B cell (primary cell): ENCODE measurements at regions not wholly inside any gene's neighbourhood (a gene's known extent, or its start where the extent isn't known, plus 50 kb on each side); places are given as distances from the start of the nearest gene placed in this dataset.

ENCODE experiments used
- ATAC-seq: fragments of 200-7000 bp; cut with Tn5 transposase; one replicate; pipeline ENCODE4 v1.10.0; 2021; ENCODE audit warnings: low read depth, mild to moderate bottlenecking, moderate number of reproducible peaks, moderate library complexity
- CTCF ChIA-PET: fragments of 350-600 bp; sonication (Branson Sonifier 250); formaldehyde crosslinking; loops from one replicate; lab custom pipeline; 2021; ENCODE audit warnings: antibody characterized with exemption, inconsistent platforms; lab: Charles Lee
- POLR2A ChIA-PET: fragments of 350-600 bp; sonication (Branson Sonifier 250); formaldehyde crosslinking; loops from one replicate; lab custom pipeline; 2021; ENCODE audit warnings: antibody characterized with exemption; lab: Charles Lee
- DNase-seq: peaks from one replicate; pipeline ENCODE4 v3.0.0; 2013
- H2AFZ ChIP-seq: 2 replicates; pipeline ENCODE4 v1.6.1; 2012; ENCODE audit warnings: mild to moderate bottlenecking, low read depth, low read length; ENCODE audit not compliant: insufficient read depth, poor library complexity, severe bottlenecking
- H3K27ac ChIP-seq, 2 donors: 1 replicate in 1 of 2; 2 replicates in 1 of 2; pipeline ENCODE4 v1.5.1; 2012 to 2013; ENCODE audit warnings: low read length in 2 of 2, mild to moderate bottlenecking in 2 of 2, moderate library complexity in 1 of 2
- H3K27me3 ChIP-seq, 4 experiments: fragments of 200-600 bp in 1 of 4; sonication (generic) in 1 of 4; replicated peaks in 1 of 4; 1 replicate in 2 of 4; 2 replicates in 2 of 4; pipeline versions ENCODE4 v1.6.1 to v1.7.0; 2013 to 2016; ENCODE audit warnings: low read length in 3 of 4, mild to moderate bottlenecking in 2 of 4, mixed read lengths in 1 of 4, moderate library complexity in 1 of 4; ENCODE audit not compliant: insufficient read depth in 4 of 4, control insufficient read depth in 3 of 4; ENCODE audit errors: control extremely low read depth in 1 of 4
- H3K36me3 ChIP-seq, 2 experiments: replicated peaks in 1 of 2; 1 replicate in 1 of 2; 2 replicates in 1 of 2; pipeline versions ENCODE4 v1.6.1 to v1.7.1; 2013; ENCODE audit warnings: low read length in 1 of 2; ENCODE audit not compliant: insufficient read depth in 2 of 2, control insufficient read depth in 1 of 2; ENCODE audit errors: control extremely low read depth in 1 of 2, extremely low read depth in 1 of 2
- H3K4me1 ChIP-seq, 2 donors: fragments of 200-600 bp in 1 of 2; sonication (generic) in 1 of 2; 1 replicate in 1 of 2; 2 replicates in 1 of 2; pipeline versions ENCODE4 v1.5.1 to v1.6.1; 2013 to 2017; ENCODE audit warnings: low read length in 2 of 2; ENCODE audit not compliant: control insufficient read depth in 2 of 2, insufficient read depth in 2 of 2
- H3K4me2 ChIP-seq: replicated peaks from 2 replicates; pipeline ENCODE3; 2012; ENCODE audit warnings: mild to moderate bottlenecking, low read depth, low read length; ENCODE audit not compliant: poor library complexity, severe bottlenecking
- H3K4me3 ChIP-seq, 5 experiments: fragments of 200-600 bp in 1 of 5; sonication (generic) in 1 of 5; 1 replicate in 3 of 5; 2 replicates in 2 of 5; pipeline versions ENCODE4 v1.5.1 to v1.7.0; 2011 to 2016; ENCODE audit warnings: low read length in 4 of 5, mild to moderate bottlenecking in 4 of 5, low read depth in 2 of 5, control low read depth in 1 of 5, moderate library complexity in 1 of 5; ENCODE audit not compliant: insufficient read depth in 1 of 5; ENCODE audit errors: control extremely low read depth in 1 of 5, extremely low read depth in 1 of 5
- H3K79me2 ChIP-seq: fragments of 200-600 bp; sonication (generic); one replicate; pipeline ENCODE4 v1.6.0; 2016; ENCODE audit warnings: low read length; ENCODE audit not compliant: control insufficient read depth, insufficient read depth
- H3K9ac ChIP-seq: fragments of 200-600 bp; sonication (generic); 2 replicates; pipeline ENCODE4 v1.6.1; 2017; ENCODE audit warnings: mild to moderate bottlenecking, low read length, moderate library complexity
- H3K9me3 ChIP-seq, 3 donors: one replicate each; pipeline versions ENCODE4 v1.6.1 to v1.7.1; 2013; ENCODE audit warnings: low read length in 2 of 3; ENCODE audit not compliant: control insufficient read depth in 2 of 3, insufficient read depth in 1 of 3; ENCODE audit errors: control extremely low read depth in 1 of 3
- H4K20me1 ChIP-seq: 2 replicates; pipeline ENCODE4 v1.6.0; 2012; ENCODE audit warnings: mild to moderate bottlenecking, low read length; ENCODE audit not compliant: insufficient read depth, control insufficient read depth, poor library complexity, severe bottlenecking
- H3K27ac Mint-ChIP-seq: one replicate; pipeline ENCODE4 v1.8.0; 2021; ENCODE audit warnings: mixed read lengths
- H3K27me3 Mint-ChIP-seq: one replicate; pipeline ENCODE4 v1.8.0; 2021; ENCODE audit warnings: mixed read lengths
- H3K4me1 Mint-ChIP-seq: one replicate; pipeline ENCODE4 v1.8.0; 2021; ENCODE audit warnings: mixed read lengths
- H3K4me3 Mint-ChIP-seq: one replicate; pipeline ENCODE4 v1.8.0; 2021; ENCODE audit warnings: mixed read lengths
- H3K9me3 Mint-ChIP-seq: one replicate; pipeline ENCODE4 v1.8.0; 2022; ENCODE audit warnings: mixed read lengths; ENCODE audit not compliant: insufficient read depth
- CTCF ChIP-seq: fragments of 200-600 bp; IDR thresholded peaks from one replicate; pipeline ENCODE4 v1.8.0; 2022; ENCODE audit warnings: antibody characterized with exemption, mild to moderate bottlenecking
- EZH2 ChIP-seq: IDR thresholded peaks from 2 replicates; pipeline ENCODE4 v1.6.1; 2012; ENCODE audit warnings: borderline replicate concordance, low read depth, mild to moderate bottlenecking, moderate library complexity, low read length; ENCODE audit not compliant: insufficient read depth, poor library complexity, severe bottlenecking
- WGBS: methylation state at CpG from one replicate; pipeline ENCODE4 v1.1.5; 2013; ENCODE audit warnings: missing lambda C conversion rate; ENCODE audit not compliant: insufficient coverage; 5-methylcytosine and 5-hydroxymethylcytosine counted together
- intact Hi-C: fragments of 100-400 bp; cut with micrococcal nuclease; formaldehyde crosslinking; loops from one replicate; pipeline ENCODE4 v1.10.0; 2022

- no peak for TF ChIP-seq EZH2
- TF ChIP-seq CTCF = peak; percentile 86
- Histone ChIP-seq H3K9ac (no peak overlapping the region), H3K9me3 (peaks cover 0 to 4% (median 0%) of the 10 kb centered on the region in 3 donors), H3K36me3 (no peaks in the 10 kb centered on the region), H3K79me2 (no peaks in the 10 kb centered on the region), H3K27me3 (peaks cover 0 to 41% (median 17%) of the 10 kb centered on the region in 4 experiments), H2AFZ (no peak overlapping the region), H3K27ac (no peak overlapping the region), H4K20me1 (no peaks in the 10 kb centered on the region), H3K4me3 (no peak overlapping the region), H3K4me2 (peak overlapping the region; percentile 26), H3K4me1 (peaks cover 4 to 11% of the 10 kb centered on the region in 2 donors)
- no peak overlapping the region for H3K27ac Mint-ChIP-seq
- H3K4me3 Mint-ChIP-seq = no peak overlapping the region
- no peaks in the 10 kb centered on the region for H3K9me3 Mint-ChIP-seq
- peaks cover 15% of the 10 kb centered on the region for H3K4me1 Mint-ChIP-seq
- DNase-seq (peak; percentile 75), ATAC-seq (peak; percentile 53)
- 56% methylated on average over 9 of the region's 16 CpGs for WGBS
- ChIA-PET POLR2A (no interaction called here), CTCF (interaction anchor here (0.6 to 11.4 kb wide), 43 partner anchors 9 to 981 kb away, joined by 3 to 217 read pairs (median 5); partner anchors contain the start of gene ARL4C)
- H3K27me3 Mint-ChIP-seq = peaks cover 49% of the 10 kb centered on the region
- intact Hi-C loops = loop anchor here (1.0 to 2.0 kb wide), 4 partner anchors 29 to 365 kb away; no protein-coding TSS in a partner anchor
These were observed 85.3 kb downstream of the SPP2 start for GRCh38 chr2:234135750-234136221.

DNA sequence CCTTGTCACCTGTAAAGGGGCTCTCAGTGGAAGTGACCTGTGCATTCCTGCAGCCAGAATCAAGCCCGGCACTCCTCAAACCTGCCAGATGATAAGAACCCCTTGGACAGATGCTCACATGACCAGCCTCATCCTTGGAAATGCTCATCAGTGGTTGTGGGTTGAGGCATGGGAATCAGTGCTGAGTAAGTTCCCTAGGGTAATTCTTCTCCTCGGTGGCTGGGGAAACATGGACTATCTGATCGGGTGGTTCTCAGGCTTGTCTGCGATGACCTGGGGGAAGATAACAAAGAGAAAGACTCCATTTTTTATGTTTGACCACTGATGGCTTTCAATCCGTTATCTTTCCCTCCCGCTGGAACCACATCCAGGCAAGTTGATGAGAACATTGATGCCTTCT, 84.0 kb downstream of the SPP2 start:
- DNase-seq = no peak
- intact Hi-C loops = no loop called here
- Histone ChIP-seq H3K79me2 (no peaks in the 10 kb centered on the region), H2AFZ (no peak overlapping the region), H3K9me3 (peaks cover 0 to under 1% (median 0%) of the 10 kb centered on the region in 3 donors), H3K4me3 (no peak overlapping the region), H3K27me3 (peaks cover 0 to 30% (median 12%) of the 10 kb centered on the region in 4 experiments), H3K4me1 (peaks cover 4 to 11% of the 10 kb centered on the region in 2 donors), H3K4me2 (no peak overlapping the region), H3K9ac (no peak overlapping the region), H4K20me1 (no peaks in the 10 kb centered on the region), H3K36me3 (no peaks in the 10 kb centered on the region), H3K27ac (no peak overlapping the region)
- peaks cover 15% of the 10 kb centered on the region for H3K4me1 Mint-ChIP-seq
- H3K27me3 Mint-ChIP-seq = peaks cover 58% of the 10 kb centered on the region
- CTCF ChIA-PET = interaction anchor here (1.2 to 11.4 kb wide), 5 partner anchors 150 to 410 kb away, joined by 3 to 217 read pairs (median 30); partner anchors contain the start of gene ARL4C
- no peak for ATAC-seq
- POLR2A ChIA-PET = no interaction called here
- H3K27ac Mint-ChIP-seq = no peak overlapping the region
- H3K4me3 Mint-ChIP-seq = no peak overlapping the region
- no peak for TF ChIP-seq EZH2
- no peak for TF ChIP-seq CTCF
- WGBS = 94% methylated on average over 5 of the region's 6 CpGs
- H3K9me3 Mint-ChIP-seq = no peaks in the 10 kb centered on the region
